Progenitor cell of endocrine pancreas (in vitro differentiated cells): ENCODE measurements at regions not wholly inside any gene's neighbourhood (a gene's known extent, or its start where the extent isn't known, plus 50 kb on each side); places are given as distances from the start of the nearest gene placed in this dataset.
"Not testable (repeated sequence)": the region's sequence is repeated elsewhere in the genome, so short reads cannot be mapped to it uniquely, and the experiment has no call there.

Source experiments
- DNase-seq: peaks from one replicate; pipeline ENCODE4 v3.0.0; 2021; ENCODE audit warnings: low spot score; ENCODE audit not compliant: unreplicated experiment
- H3K27ac Mint-ChIP-seq: 2 replicates; pipeline ENCODE4 v1.8.0; 2021; ENCODE audit warnings: mild to moderate bottlenecking, moderate library complexity, mixed read lengths
- H3K27me3 Mint-ChIP-seq: 2 replicates; pipeline ENCODE4 v1.8.0; 2021; ENCODE audit warnings: mixed read lengths
- H3K36me3 Mint-ChIP-seq: 2 replicates; pipeline ENCODE4 v1.8.0; 2022; ENCODE audit warnings: mixed read lengths; ENCODE audit not compliant: insufficient read depth
- H3K4me1 Mint-ChIP-seq: 2 replicates; pipeline ENCODE4 v1.8.0; 2021; ENCODE audit warnings: low read depth, mixed read lengths
- H3K4me3 Mint-ChIP-seq: 2 replicates; pipeline ENCODE4 v1.8.0; 2021; ENCODE audit warnings: low read depth, mild to moderate bottlenecking, moderate library complexity, mixed read lengths
- H3K9me3 Mint-ChIP-seq: 2 replicates; pipeline ENCODE4 v1.8.0; 2021; ENCODE audit warnings: low read depth, mixed read lengths
- CTCF ChIP-seq: fragments of 200-600 bp; sonication (generic); IDR thresholded peaks from one replicate; pipeline ENCODE4 v1.5.0; 2021; ENCODE audit warnings: antibody characterized with exemption, mild to moderate bottlenecking; ENCODE audit not compliant: unreplicated experiment

GRCh38 chr17:68161644-68162428 lies 86.0 kb upstream of the AMZ2 start:
- Mint-ChIP-seq H3K36me3 (no peaks in the 10 kb centered on the region), H3K9me3 (no peaks in the 10 kb centered on the region), H3K27me3 (peaks cover 2% of the 10 kb centered on the region), H3K4me1 (no peaks in the 10 kb centered on the region), H3K4me3 (no peak overlapping the region), H3K27ac (no peak overlapping the region)
- no peak for DNase-seq
- no peak for TF ChIP-seq CTCF

GRCh38 chr17:68168273-68169164 lies 79.3 kb upstream of the AMZ2 start:
- H3K4me3 Mint-ChIP-seq, DNase-seq, H3K9me3 Mint-ChIP-seq, H3K4me1 Mint-ChIP-seq, H3K36me3 Mint-ChIP-seq, H3K27me3 Mint-ChIP-seq: not testable (repeated sequence)
- H3K27ac Mint-ChIP-seq = peak overlapping the region; percentile 3

- not testable (repeated sequence) for H3K4me1 Mint-ChIP-seq, H3K27me3 Mint-ChIP-seq, DNase-seq, H3K4me3 Mint-ChIP-seq, H3K27ac Mint-ChIP-seq, H3K36me3 Mint-ChIP-seq, H3K9me3 Mint-ChIP-seq
These were observed 78.5 kb upstream of the AMZ2 start for GRCh38 chr17:68169165-68169821.

GRCh38 chr17:68169840-68170239 lies 78.0 kb upstream of the AMZ2 start:
- no peaks in the 10 kb centered on the region for H3K4me1 Mint-ChIP-seq
- peaks cover 10% of the 10 kb centered on the region for H3K9me3 Mint-ChIP-seq
- no peak for DNase-seq
- no peak overlapping the region for H3K4me3 Mint-ChIP-seq
- H3K27ac Mint-ChIP-seq = no peak overlapping the region
- H3K27me3 Mint-ChIP-seq = peaks cover 5% of the 10 kb centered on the region
- H3K36me3 Mint-ChIP-seq = no peaks in the 10 kb centered on the region
- TF ChIP-seq CTCF = no peak

GRCh38 chr17:68170246-68170645 lies 77.6 kb upstream of the AMZ2 start:
- Mint-ChIP-seq H3K4me3 (no peak overlapping the region), H3K27me3 (peaks cover 5% of the 10 kb centered on the region), H3K4me1 (no peaks in the 10 kb centered on the region), H3K9me3 (peaks cover 10% of the 10 kb centered on the region), H3K36me3 (no peaks in the 10 kb centered on the region), H3K27ac (no peak overlapping the region)
- no peak for DNase-seq
- TF ChIP-seq CTCF = no peak

- Mint-ChIP-seq H3K27ac (no peak overlapping the region), H3K36me3 (no peaks in the 10 kb centered on the region), H3K9me3 (peaks cover 10% of the 10 kb centered on the region), H3K27me3 (peaks cover 3% of the 10 kb centered on the region), H3K4me1 (no peaks in the 10 kb centered on the region), H3K4me3 (no peak overlapping the region)
- peak; percentile 59 for DNase-seq
- TF ChIP-seq CTCF = peak; percentile 91
These were observed 75.3 kb upstream of the AMZ2 start for GRCh38 chr17:68172461-68172954.
